ENCODE measurements at regions not wholly inside any gene's neighbourhood (a gene's known extent, or its start where the extent isn't known, plus 50 kb on each side); places are given as distances from the start of the nearest gene placed in this dataset.
"Not testable (repeated sequence)": the region's sequence is repeated elsewhere in the genome, so short reads cannot be mapped to it uniquely, and the experiment has no call there.

DNA sequence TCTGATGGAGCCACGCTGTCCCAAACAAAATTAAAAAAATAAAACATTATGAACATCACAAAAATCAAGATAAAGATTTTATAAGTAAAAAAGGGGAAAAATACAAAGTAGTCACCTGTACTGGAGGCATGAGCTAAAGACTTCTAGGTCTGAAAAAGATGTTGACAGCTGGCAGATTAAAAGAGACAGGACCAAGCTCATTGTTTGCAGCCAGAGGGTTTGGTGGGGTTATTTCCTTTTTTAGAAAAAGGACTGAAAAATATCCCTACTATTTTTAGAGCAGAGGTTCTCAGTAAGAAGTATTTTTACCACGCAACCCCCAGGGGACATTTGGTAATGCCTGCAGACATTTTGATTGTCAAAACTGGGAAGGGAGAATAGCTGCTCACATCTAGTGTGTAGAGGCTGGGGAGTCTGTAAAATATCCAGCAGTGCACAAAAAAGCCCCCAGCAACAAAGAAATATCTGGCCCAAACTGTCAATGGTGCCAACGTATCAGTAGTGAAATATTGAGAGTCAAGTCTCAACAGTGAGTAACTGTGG is 353.4 kb downstream of the TLE1 start:
- no peaks in the 10 kb centered on the region for H3K4me1 Mint-ChIP-seq

DNA sequence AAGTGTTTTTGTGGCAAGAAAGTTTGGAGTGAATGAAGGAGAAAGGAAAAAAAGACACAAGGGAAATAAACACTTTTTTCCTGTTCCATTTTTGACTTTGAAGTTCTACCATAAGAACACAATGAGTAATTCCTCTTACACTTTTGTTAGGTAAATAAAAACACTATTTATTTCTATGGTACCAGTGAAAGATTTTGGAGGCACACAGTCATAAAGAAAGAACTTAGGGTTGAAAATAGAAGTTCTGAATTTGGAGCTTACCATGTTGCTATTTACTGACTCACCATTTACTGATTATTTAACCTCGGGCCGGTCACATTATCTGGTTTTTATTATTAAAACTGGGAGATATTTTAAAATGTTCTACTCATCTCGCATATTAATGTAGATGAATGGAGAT is 367.8 kb downstream of the TLE1 start:
- Mint-ChIP-seq H3K36me3 (ENCODE audit: insufficient read depth) (no peaks in the 10 kb centered on the region), H3K9me3 (peaks cover 26% of the 10 kb centered on the region), H3K27ac (ENCODE audit: low read depth) (no peak overlapping the region), H3K4me1 (no peaks in the 10 kb centered on the region), H3K27me3 (no peaks in the 10 kb centered on the region), H3K4me3 (no peak overlapping the region)
- ATAC-seq (replicated peaks; ENCODE audit: extremely low read depth, poor library complexity, severe bottlenecking) (no peak), DNase-seq (ENCODE audit: low spot score in 2 of 2) (no peak)

More for the DNA sequence above, 353.4 kb downstream of the TLE1 start:
- ATAC-seq (replicated peaks; ENCODE audit: extremely low read depth, poor library complexity, severe bottlenecking) (no peak), DNase-seq (ENCODE audit: low spot score in 2 of 2) (no peak)
- H3K27ac Mint-ChIP-seq (ENCODE audit: low read depth): no peak overlapping the region
- H3K4me3 Mint-ChIP-seq: no peak overlapping the region
- H3K9me3 Mint-ChIP-seq: peaks cover 27% of the 10 kb centered on the region
- H3K36me3 Mint-ChIP-seq (ENCODE audit: insufficient read depth): no peaks in the 10 kb centered on the region
- H3K27me3 Mint-ChIP-seq: no peaks in the 10 kb centered on the region

DNA sequence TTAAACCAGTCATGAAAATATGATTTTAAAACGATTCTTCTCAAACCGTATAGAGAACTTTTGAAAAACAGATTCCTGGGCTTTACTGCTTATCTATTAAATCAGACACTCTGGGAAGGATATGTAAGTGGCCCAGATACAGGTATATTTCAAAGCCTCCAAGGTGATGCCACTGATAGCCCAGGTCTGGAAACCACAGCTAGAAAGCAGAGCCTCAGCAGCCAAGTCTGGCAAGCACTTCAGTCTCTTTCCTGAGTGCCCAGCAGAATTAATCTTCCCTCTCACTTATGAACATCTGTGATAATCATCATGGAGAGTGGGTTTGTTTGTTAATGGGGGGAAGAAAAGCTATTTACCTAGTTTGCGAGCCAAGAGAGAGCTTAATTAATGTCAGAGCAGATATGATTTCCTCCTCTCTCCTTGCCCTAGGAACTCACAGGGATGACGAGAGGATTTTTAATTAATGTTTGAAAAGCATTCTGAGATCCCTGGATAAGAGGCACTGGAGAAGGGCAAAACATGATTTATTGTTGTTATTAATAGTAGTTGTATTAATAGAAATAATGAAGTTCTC is 368.4 kb downstream of the TLE1 start:
- H3K36me3 Mint-ChIP-seq (ENCODE audit: insufficient read depth): no peaks in the 10 kb centered on the region
- H3K4me1 Mint-ChIP-seq: no peaks in the 10 kb centered on the region
- DNase-seq (ENCODE audit: low spot score in 2 of 2) (no peak), ATAC-seq (replicated peaks; ENCODE audit: extremely low read depth, poor library complexity, severe bottlenecking) (no peak)
- no peaks in the 10 kb centered on the region for H3K27me3 Mint-ChIP-seq
- H3K27ac Mint-ChIP-seq (ENCODE audit: low read depth): no peak overlapping the region
- H3K4me3 Mint-ChIP-seq: no peak overlapping the region
- H3K9me3 Mint-ChIP-seq: peaks cover 21% of the 10 kb centered on the region

DNA sequence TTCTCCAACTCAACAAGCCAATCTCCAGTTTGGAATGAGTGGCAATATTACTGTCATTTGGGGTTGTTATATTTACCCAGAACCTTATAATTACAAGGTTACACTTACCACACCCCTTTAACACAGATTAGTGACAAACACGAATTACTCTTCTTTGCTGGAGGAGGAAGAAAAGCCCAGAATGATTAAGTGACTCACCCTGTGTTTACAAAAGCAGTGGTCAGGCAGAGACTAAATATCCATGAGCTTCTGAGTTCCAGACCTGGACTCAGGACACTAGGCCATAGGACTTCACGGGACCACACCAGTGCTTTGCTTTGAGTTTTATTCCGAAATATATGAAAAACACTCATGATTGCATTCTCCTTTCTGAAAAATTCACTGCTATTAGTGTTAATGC is 370.8 kb downstream of the TLE1 start:
- no peak for ATAC-seq (replicated peaks; ENCODE audit: extremely low read depth, poor library complexity, severe bottlenecking)
- Mint-ChIP-seq H3K4me1 (no peaks in the 10 kb centered on the region), H3K36me3 (ENCODE audit: insufficient read depth) (no peaks in the 10 kb centered on the region), H3K9me3 (peaks cover 27% of the 10 kb centered on the region), H3K27me3 (no peaks in the 10 kb centered on the region), H3K27ac (ENCODE audit: low read depth) (no peak overlapping the region), H3K4me3 (no peak overlapping the region)
- no peak for DNase-seq (ENCODE audit: low spot score in 2 of 2)

DNA sequence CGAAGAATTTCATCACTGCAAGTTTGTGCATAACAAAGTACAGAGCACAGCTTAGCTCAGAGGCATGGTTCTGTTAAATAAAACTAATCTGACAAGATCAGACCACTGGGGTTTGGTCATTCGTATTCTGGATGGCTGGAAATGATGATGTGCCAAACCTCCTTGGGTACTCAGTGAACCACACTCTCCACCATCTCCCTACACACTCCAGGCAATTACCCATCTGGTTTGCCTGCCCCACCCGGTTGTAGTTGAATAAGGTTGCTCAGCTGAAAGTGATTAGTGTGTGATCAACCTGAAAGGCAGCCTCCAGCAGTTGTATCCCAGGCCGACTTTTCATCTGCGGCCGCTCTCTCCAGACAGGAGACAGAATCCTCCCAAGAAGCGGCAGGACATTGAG is 371.4 kb downstream of the TLE1 start:
- Mint-ChIP-seq H3K9me3 (peaks cover 26% of the 10 kb centered on the region), H3K27me3 (no peaks in the 10 kb centered on the region)
- DNase-seq (ENCODE audit: low spot score in 2 of 2): no peak

DNA sequence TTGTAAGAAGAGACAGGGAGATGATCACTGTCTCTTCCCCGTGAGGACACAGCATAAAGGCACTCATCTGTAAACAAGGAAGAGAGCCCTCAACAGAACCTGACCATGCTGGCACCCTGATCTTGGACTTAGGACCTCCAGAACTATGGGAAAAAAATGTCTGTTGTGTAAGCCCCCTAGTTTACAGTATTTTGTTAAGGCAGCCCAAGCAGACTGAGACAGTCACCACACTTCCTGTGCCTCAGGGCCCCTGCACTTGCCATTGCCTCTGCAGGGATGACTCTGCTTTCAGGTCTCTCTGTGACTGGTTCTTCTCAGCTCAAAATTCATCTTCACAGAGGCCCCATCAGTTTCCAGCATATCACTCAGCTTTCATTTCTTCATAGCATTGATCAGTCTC is 372.1 kb downstream of the TLE1 start:
- Mint-ChIP-seq H3K4me3 (no peak overlapping the region), H3K27ac (ENCODE audit: low read depth) (no peak overlapping the region), H3K9me3 (peaks cover 21% of the 10 kb centered on the region), H3K36me3 (ENCODE audit: insufficient read depth) (no peaks in the 10 kb centered on the region), H3K27me3 (no peaks in the 10 kb centered on the region), H3K4me1 (no peaks in the 10 kb centered on the region)
- DNase-seq (ENCODE audit: low spot score in 2 of 2): no peak
- ATAC-seq (replicated peaks; ENCODE audit: extremely low read depth, poor library complexity, severe bottlenecking): no peak

More for the DNA sequence above, 371.4 kb downstream of the TLE1 start:
- no peak overlapping the region for H3K4me3 Mint-ChIP-seq
- H3K27ac Mint-ChIP-seq (ENCODE audit: low read depth): no peak overlapping the region
- no peaks in the 10 kb centered on the region for H3K4me1 Mint-ChIP-seq
- no peak for ATAC-seq (replicated peaks; ENCODE audit: extremely low read depth, poor library complexity, severe bottlenecking)
- H3K36me3 Mint-ChIP-seq (ENCODE audit: insufficient read depth): no peaks in the 10 kb centered on the region

DNA sequence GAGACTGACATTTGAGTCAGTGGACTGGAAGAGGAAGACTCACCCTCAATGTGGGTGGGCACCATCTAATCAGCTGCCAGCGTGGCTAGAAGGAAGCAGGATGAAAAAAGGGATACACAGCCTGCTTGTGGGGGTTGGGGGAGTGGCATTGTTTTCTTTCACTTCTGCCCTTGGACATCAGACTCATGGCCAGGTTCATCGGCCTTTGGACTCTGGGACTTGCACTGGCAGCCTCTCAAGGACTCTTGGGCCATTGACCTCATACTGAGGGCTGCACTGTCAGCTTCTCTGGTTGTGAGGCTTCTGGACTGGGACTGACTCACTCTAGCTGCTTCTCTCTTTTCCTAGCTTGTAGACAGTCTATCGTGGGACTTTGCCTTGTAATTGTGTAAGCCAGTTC is 374.9 kb downstream of the TLE1 start:
- H3K9me3 Mint-ChIP-seq: peaks cover 30% of the 10 kb centered on the region
- ATAC-seq (replicated peaks; ENCODE audit: extremely low read depth, poor library complexity, severe bottlenecking): no peak
- H3K27me3 Mint-ChIP-seq: no peaks in the 10 kb centered on the region
- H3K4me1 Mint-ChIP-seq: no peaks in the 10 kb centered on the region
- H3K4me3 Mint-ChIP-seq: no peak overlapping the region
- no peak overlapping the region for H3K27ac Mint-ChIP-seq (ENCODE audit: low read depth)
- DNase-seq (ENCODE audit: low spot score in 2 of 2): no peak
- no peaks in the 10 kb centered on the region for H3K36me3 Mint-ChIP-seq (ENCODE audit: insufficient read depth)

DNA sequence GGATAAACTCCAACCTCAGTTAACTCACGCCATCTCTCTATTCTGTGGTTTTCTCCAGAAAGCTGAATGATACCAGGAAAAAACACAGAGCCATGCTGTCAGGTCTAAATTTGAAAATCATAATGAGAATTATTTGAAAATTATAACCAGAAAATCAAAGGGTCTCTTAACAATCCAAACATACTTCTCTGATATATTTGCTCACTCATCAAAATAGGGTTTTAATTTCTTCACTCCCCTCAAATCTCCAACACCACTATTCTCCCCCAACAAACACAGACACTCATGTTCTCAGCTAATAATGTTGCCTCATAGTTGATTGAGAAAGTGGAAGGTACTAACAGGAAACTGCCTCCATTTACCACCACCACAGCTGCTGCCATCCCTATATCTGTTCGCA is 375.5 kb downstream of the TLE1 start:
- Mint-ChIP-seq H3K27ac (ENCODE audit: low read depth) (no peak overlapping the region), H3K4me3 (no peak overlapping the region), H3K4me1 (no peaks in the 10 kb centered on the region), H3K27me3 (no peaks in the 10 kb centered on the region), H3K9me3 (peaks cover 36% of the 10 kb centered on the region), H3K36me3 (ENCODE audit: insufficient read depth) (no peaks in the 10 kb centered on the region)
- no peak for DNase-seq (ENCODE audit: low spot score in 2 of 2)
- no peak for ATAC-seq (replicated peaks; ENCODE audit: extremely low read depth, poor library complexity, severe bottlenecking)

DNA sequence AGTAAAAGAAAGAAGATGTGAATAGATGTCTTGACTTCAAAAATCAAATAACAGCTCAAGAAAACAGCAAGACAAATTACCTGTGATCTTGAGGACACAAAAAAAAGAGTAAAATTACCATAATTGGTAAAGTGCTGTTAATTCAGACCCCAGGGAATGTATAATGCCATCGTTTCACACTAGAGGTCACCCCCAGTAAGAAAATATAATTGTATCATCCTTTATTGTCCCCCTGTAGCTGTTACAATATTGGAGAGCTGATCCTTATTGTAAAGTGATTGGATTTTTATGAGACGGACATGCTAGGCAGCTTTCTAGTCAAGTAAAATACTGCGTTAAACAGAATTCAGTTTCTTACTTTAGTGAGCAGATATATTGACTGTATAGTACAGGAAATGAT is 377.0 kb downstream of the TLE1 start:
- no peaks in the 10 kb centered on the region for H3K4me1 Mint-ChIP-seq
- no peaks in the 10 kb centered on the region for H3K27me3 Mint-ChIP-seq
- no peaks in the 10 kb centered on the region for H3K36me3 Mint-ChIP-seq (ENCODE audit: insufficient read depth)
- no peak overlapping the region for H3K27ac Mint-ChIP-seq (ENCODE audit: low read depth)
- H3K9me3 Mint-ChIP-seq: peaks cover 36% of the 10 kb centered on the region
- no peak for DNase-seq (ENCODE audit: low spot score in 2 of 2)
- no peak overlapping the region for H3K4me3 Mint-ChIP-seq
- ATAC-seq (replicated peaks; ENCODE audit: extremely low read depth, poor library complexity, severe bottlenecking): no peak

DNA sequence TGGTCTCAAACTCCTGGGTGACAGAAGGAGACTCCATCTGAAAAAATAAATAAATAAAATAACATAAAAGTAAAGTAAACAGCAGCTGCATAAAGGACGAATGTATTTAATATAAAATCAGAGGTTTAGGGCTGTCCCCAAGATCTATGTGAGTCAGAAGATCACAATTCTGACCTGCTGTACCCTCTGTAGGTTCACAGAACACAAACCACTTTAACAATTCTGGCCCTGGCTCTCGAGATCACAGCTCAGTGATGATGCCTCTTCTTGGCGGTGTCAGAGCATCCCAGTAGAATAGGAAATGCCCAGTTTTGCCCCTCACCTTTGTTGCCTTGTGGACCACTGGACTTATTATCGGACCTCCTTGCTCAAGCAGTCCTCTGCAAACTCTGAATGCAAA is 380.9 kb downstream of the TLE1 start:
- Mint-ChIP-seq H3K9me3 (peaks cover 33% of the 10 kb centered on the region), H3K27me3 (no peaks in the 10 kb centered on the region), H3K4me1 (no peaks in the 10 kb centered on the region), H3K36me3 (ENCODE audit: insufficient read depth) (no peaks in the 10 kb centered on the region), H3K4me3 (no peak overlapping the region), H3K27ac (ENCODE audit: low read depth) (no peak overlapping the region)
- DNase-seq (ENCODE audit: low spot score in 2 of 2) (no peak), ATAC-seq (replicated peaks; ENCODE audit: extremely low read depth, poor library complexity, severe bottlenecking) (no peak)

DNA sequence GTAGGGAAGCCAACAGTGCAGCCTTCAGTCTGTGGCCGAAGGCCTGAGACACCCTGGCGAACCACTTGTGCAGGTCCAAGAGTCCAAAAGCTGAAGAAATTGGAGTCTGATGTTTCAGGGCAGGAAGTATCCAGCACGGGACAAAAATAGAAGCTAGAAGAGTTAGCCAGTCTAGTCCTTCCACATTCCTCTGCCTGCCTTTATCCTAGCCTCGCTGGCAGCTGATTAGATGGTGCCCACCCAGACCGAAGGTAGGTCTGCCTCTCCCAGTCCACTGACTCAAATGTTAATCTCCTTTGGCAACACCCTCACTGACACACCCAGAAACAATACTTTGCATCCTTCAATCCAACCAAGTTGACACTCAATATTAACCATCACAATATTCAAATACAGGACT is 381.6 kb downstream of the TLE1 start:
- not testable (repeated sequence) for DNase-seq (ENCODE audit: low spot score in 2 of 2); H3K4me3 Mint-ChIP-seq; ATAC-seq (replicated peaks; ENCODE audit: extremely low read depth, poor library complexity, severe bottlenecking); H3K36me3 Mint-ChIP-seq (ENCODE audit: insufficient read depth); H3K27me3 Mint-ChIP-seq; H3K27ac Mint-ChIP-seq (ENCODE audit: low read depth); H3K4me1 Mint-ChIP-seq
- peaks cover 30% of the 10 kb centered on the region for H3K9me3 Mint-ChIP-seq

DNA sequence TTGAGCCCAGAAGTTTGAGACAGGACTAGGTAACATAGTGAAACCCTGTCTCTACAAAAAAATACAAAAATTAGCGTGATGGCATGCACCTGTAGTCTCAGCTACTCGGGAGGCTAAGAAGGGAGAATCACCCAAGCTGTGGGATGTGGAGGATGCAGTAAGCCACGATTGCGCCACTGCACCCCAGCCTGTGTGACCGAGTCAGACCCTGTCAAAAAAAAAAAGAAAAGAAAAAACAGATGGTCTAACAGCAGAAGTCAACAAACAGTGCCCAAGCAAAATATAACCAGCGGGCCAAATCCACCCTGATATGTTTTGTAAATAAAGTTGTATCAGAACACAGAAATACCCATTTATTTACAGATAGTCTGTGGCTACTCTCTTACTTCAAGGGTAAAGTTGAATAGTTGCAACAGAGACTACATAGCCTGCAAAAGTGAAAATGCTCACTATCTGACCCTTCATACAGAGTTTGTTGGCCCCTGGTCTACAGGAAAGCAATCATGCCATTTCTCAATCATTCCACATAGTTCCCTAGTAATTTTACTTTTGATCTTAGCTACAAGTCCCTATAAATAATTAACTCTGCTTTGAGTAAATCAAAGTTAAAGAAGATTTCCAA is 383.7 kb downstream of the TLE1 start:
- no peaks in the 10 kb centered on the region for H3K36me3 Mint-ChIP-seq (ENCODE audit: insufficient read depth)
- H3K4me3 Mint-ChIP-seq: no peak overlapping the region

DNA sequence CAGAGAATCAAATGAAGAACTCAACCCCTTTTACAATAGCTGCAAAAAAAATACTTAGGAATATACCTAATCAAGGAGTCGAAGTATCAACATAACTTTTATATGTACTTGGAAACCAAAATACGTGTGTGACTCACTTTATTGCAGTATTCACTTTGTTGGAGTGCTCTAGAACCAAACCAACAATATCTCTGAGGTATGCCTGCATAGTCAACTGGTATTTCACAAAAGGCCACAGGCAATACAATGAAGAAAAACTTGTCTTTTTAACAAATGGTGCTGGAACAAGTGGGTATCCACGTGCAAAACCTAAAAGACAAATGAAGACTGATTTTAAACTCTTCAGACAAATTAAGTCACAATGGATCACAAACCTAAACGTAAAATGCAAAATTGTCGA is 385.7 kb downstream of the TLE1 start:
- ATAC-seq (replicated peaks; ENCODE audit: extremely low read depth, poor library complexity, severe bottlenecking) (no peak), DNase-seq (ENCODE audit: low spot score in 2 of 2) (no peak)
- H3K4me3 Mint-ChIP-seq: no peak overlapping the region
- H3K4me1 Mint-ChIP-seq: no peaks in the 10 kb centered on the region
- no peaks in the 10 kb centered on the region for H3K36me3 Mint-ChIP-seq (ENCODE audit: insufficient read depth)
- no peaks in the 10 kb centered on the region for H3K27me3 Mint-ChIP-seq
- H3K27ac Mint-ChIP-seq (ENCODE audit: low read depth): no peak overlapping the region
- H3K9me3 Mint-ChIP-seq: peaks cover 18% of the 10 kb centered on the region

More for the DNA sequence above, 383.7 kb downstream of the TLE1 start:
- DNase-seq (ENCODE audit: low spot score in 2 of 2) (no peak), ATAC-seq (replicated peaks; ENCODE audit: extremely low read depth, poor library complexity, severe bottlenecking) (no peak)
- Mint-ChIP-seq H3K9me3 (peaks cover 35% of the 10 kb centered on the region), H3K4me1 (no peaks in the 10 kb centered on the region), H3K27ac (ENCODE audit: low read depth) (no peak overlapping the region), H3K27me3 (no peaks in the 10 kb centered on the region)

Measured in central memory CD8-positive, alpha-beta T cell (primary cell).